ENCODE measurements at regions not wholly inside any gene's neighbourhood (a gene's known extent, or its start where the extent isn't known, plus 50 kb on each side); places are given as distances from the start of the nearest gene placed in this dataset.

GRCh38 chr13:85282876-85283275 lies 516.3 kb downstream of the SLITRK6 start:
- no peak overlapping the region for H3K4me3 ChIP-seq (ENCODE audit: low read length)
- no peak for TF ChIP-seq EZH2phosphoT487 (IDR thresholded peaks at IDR 0.05; ENCODE audit: borderline replicate concordance, low read length)
- peaks cover 3% of the 10 kb centered on the region; the same call in 1 of the 2 replicates for H3F3A ChIP-seq (ENCODE audit: control insufficient read depth, insufficient read depth)
- H3K36me3 ChIP-seq (ENCODE audit: control insufficient read depth, low read length): no peaks in the 10 kb centered on the region
- H4K20me1 ChIP-seq (ENCODE audit: control insufficient read depth, insufficient read depth, low read depth, low read length): no peaks in the 10 kb centered on the region
- no peak overlapping the region for H3K4me2 ChIP-seq (ENCODE audit: low read length)
- no peaks in the 10 kb centered on the region for H3K79me2 ChIP-seq (ENCODE audit: control insufficient read depth, low read length)
- H3K27me3 ChIP-seq (ENCODE audit: control insufficient read depth, low read length): no peaks in the 10 kb centered on the region
- H3K9me2 ChIP-seq (replicated peaks; ENCODE audit: control insufficient read depth, low read length): no peaks in the 10 kb centered on the region
- H3K4me1 ChIP-seq (ENCODE audit: control insufficient read depth, low read length): peaks cover 4% of the 10 kb centered on the region
- H3K27ac ChIP-seq (ENCODE audit: low read depth, low read length): no peak overlapping the region
- H3K9me3 ChIP-seq (ENCODE audit: control insufficient read depth, insufficient read depth, low read length): peaks cover 3% of the 10 kb centered on the region; the same call in 1 of the 2 replicates

- H3K27ac ChIP-seq (ENCODE audit: low read depth, low read length): no peak overlapping the region
- no peaks in the 10 kb centered on the region for H4K20me1 ChIP-seq (ENCODE audit: control insufficient read depth, insufficient read depth, low read depth, low read length)
- TF ChIP-seq CTCF (IDR thresholded peaks at IDR 0.05; ENCODE audit: low read depth, low read length, poor library complexity, severe bottlenecking): no peak
- no peak for TF ChIP-seq EZH2phosphoT487 (IDR thresholded peaks at IDR 0.05; ENCODE audit: borderline replicate concordance, low read length)
- H3K9me2 ChIP-seq (replicated peaks; ENCODE audit: control insufficient read depth, low read length): no peaks in the 10 kb centered on the region
- H3K4me2 ChIP-seq (ENCODE audit: low read length): no peak overlapping the region
- no peaks in the 10 kb centered on the region for H3K4me1 ChIP-seq (ENCODE audit: control insufficient read depth, low read length)
- no peaks in the 10 kb centered on the region for H3K79me2 ChIP-seq (ENCODE audit: control insufficient read depth, low read length)
- no peaks in the 10 kb centered on the region for H3F3A ChIP-seq (ENCODE audit: control insufficient read depth, insufficient read depth)
- no peaks in the 10 kb centered on the region for H3K36me3 ChIP-seq (ENCODE audit: control insufficient read depth, low read length)
- H3K27me3 ChIP-seq (ENCODE audit: control insufficient read depth, low read length): no peaks in the 10 kb centered on the region
- H3K4me3 ChIP-seq (ENCODE audit: low read length): no peak overlapping the region
- H3K9me3 ChIP-seq (ENCODE audit: control insufficient read depth, insufficient read depth, low read length): no peaks in the 10 kb centered on the region
Observed at GRCh38 chr13:85278851-85279250, 520.4 kb downstream of the SLITRK6 start.

GRCh38 chr13:85277748-85278147 lies 521.5 kb downstream of the SLITRK6 start:
- Histone ChIP-seq H3K79me2 (ENCODE audit: control insufficient read depth, low read length) (no peaks in the 10 kb centered on the region), H3K4me3 (ENCODE audit: low read length) (no peak overlapping the region), H3F3A (ENCODE audit: control insufficient read depth, insufficient read depth) (no peaks in the 10 kb centered on the region), H3K27me3 (ENCODE audit: control insufficient read depth, low read length) (no peaks in the 10 kb centered on the region), H3K4me2 (ENCODE audit: low read length) (no peak overlapping the region), H3K9me2 (replicated peaks; ENCODE audit: control insufficient read depth, low read length) (no peaks in the 10 kb centered on the region), H3K27ac (ENCODE audit: low read depth, low read length) (no peak overlapping the region), H3K4me1 (ENCODE audit: control insufficient read depth, low read length) (no peaks in the 10 kb centered on the region), H3K36me3 (ENCODE audit: control insufficient read depth, low read length) (no peaks in the 10 kb centered on the region), H3K9me3 (ENCODE audit: control insufficient read depth, insufficient read depth, low read length) (no peaks in the 10 kb centered on the region), H4K20me1 (ENCODE audit: control insufficient read depth, insufficient read depth, low read depth, low read length) (no peaks in the 10 kb centered on the region)
- no peak for TF ChIP-seq CTCF (IDR thresholded peaks at IDR 0.05; ENCODE audit: low read depth, low read length, poor library complexity, severe bottlenecking)
- TF ChIP-seq EZH2phosphoT487 (IDR thresholded peaks at IDR 0.05; ENCODE audit: borderline replicate concordance, low read length): no peak

GRCh38 chr13:85266771-85267170 lies 532.4 kb downstream of the SLITRK6 start:
- Histone ChIP-seq H3K9me2 (replicated peaks; ENCODE audit: control insufficient read depth, low read length) (no peaks in the 10 kb centered on the region), H3K27ac (ENCODE audit: low read depth, low read length) (no peak overlapping the region), H3K9me3 (ENCODE audit: control insufficient read depth, insufficient read depth, low read length) (no peaks in the 10 kb centered on the region), H3F3A (ENCODE audit: control insufficient read depth, insufficient read depth) (no peaks in the 10 kb centered on the region), H3K79me2 (ENCODE audit: control insufficient read depth, low read length) (no peaks in the 10 kb centered on the region), H4K20me1 (ENCODE audit: control insufficient read depth, insufficient read depth, low read depth, low read length) (no peaks in the 10 kb centered on the region), H3K4me3 (ENCODE audit: low read length) (no peak overlapping the region), H3K4me1 (ENCODE audit: control insufficient read depth, low read length) (no peaks in the 10 kb centered on the region), H3K27me3 (ENCODE audit: control insufficient read depth, low read length) (no peaks in the 10 kb centered on the region), H3K36me3 (ENCODE audit: control insufficient read depth, low read length) (no peaks in the 10 kb centered on the region), H3K4me2 (ENCODE audit: low read length) (no peak overlapping the region)
- TF ChIP-seq CTCF (IDR thresholded peaks at IDR 0.05; ENCODE audit: low read depth, low read length, poor library complexity, severe bottlenecking) (no peak), EZH2phosphoT487 (IDR thresholded peaks at IDR 0.05; ENCODE audit: borderline replicate concordance, low read length) (no peak)

Data from DOHH2 (cell line).